HG03025 (cell line): ENCODE measurements at regions not wholly inside any gene's neighbourhood (a gene's known extent, or its start where the extent isn't known, plus 50 kb on each side); places are given as distances from the start of the nearest gene placed in this dataset.

Source experiments
- ATAC-seq: cut with Tn5 transposase; IDR thresholded peaks from one replicate; pipeline ENCODE4 v1.9.1; 2021; ENCODE audit warnings: mild to moderate bottlenecking, moderate library complexity; ENCODE audit not compliant: unreplicated experiment, low FRiP score

GRCh38 chr13:85009447-85009846 lies 789.8 kb downstream of the SLITRK6 start:
- ATAC-seq = no peak

GRCh38 chr13:84999252-84999651 lies 800.0 kb downstream of the SLITRK6 start:
- ATAC-seq = no peak

- ATAC-seq = no peak
Measured at GRCh38 chr13:84998681-84999080, 800.5 kb downstream of the SLITRK6 start.

- ATAC-seq = no peak
Measured at GRCh38 chr13:84997858-84998257, 801.4 kb downstream of the SLITRK6 start.

GRCh38 chr13:84994582-84994981 lies 804.6 kb downstream of the SLITRK6 start:
- no peak for ATAC-seq

GRCh38 chr13:84985860-84986259 lies 813.4 kb downstream of the SLITRK6 start:
- ATAC-seq = no peak

DNA sequence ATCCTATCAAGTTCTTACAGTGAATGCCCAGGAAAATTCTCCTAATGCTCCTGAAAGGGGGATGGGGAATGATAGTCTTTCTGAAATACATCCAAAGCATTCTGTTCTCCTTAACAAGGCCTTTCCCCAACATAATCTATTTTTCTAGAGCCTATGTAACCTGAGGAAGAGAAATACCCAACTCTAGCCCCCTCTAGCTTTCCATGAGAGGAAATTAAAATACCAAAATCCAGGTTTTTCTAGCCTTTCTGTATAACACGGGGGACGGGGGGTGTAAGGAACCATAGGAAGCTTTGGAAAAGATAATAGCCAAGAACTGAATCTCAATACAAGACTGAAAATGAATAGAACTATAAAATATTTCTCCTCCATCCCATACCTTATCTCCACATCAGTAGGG lies 815.9 kb downstream of the SLITRK6 start:
- no peak for ATAC-seq

- ATAC-seq = no peak
Measured at GRCh38 chr13:84980571-84980970, 818.6 kb downstream of the SLITRK6 start.

- no peak for ATAC-seq
Measured at GRCh38 chr13:84978851-84979250, 820.4 kb downstream of the SLITRK6 start.

GRCh38 chr13:84973661-84974060 lies 825.6 kb downstream of the SLITRK6 start:
- no peak for ATAC-seq

- no peak for ATAC-seq
Measured at GRCh38 chr13:84972907-84973306, 826.3 kb downstream of the SLITRK6 start.

GRCh38 chr13:84962849-84963248 lies 836.4 kb downstream of the SLITRK6 start:
- ATAC-seq = no peak

GRCh38 chr13:84962141-84962750 lies 837.0 kb downstream of the SLITRK6 start:
- no peak for ATAC-seq

DNA sequence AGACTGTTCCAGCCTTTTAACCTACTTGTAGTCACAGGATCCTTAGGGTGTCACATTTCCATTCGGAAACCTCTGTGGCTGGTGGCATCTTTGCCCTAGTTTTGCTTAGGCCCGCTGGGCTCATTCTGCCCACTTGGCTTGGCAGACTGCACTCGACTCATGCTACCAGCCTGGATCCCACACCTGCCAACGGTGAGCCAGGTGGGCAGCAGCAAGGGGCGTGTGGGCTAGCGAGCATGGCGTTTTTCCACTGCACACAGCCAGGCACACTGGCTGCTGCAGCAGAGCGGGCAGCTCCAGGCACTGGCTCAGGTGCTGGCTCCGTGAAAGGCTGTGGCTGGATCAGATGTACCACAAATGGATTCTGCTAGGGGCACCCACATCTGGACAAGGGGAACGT lies 838.2 kb downstream of the SLITRK6 start:
- ATAC-seq = no peak

DNA sequence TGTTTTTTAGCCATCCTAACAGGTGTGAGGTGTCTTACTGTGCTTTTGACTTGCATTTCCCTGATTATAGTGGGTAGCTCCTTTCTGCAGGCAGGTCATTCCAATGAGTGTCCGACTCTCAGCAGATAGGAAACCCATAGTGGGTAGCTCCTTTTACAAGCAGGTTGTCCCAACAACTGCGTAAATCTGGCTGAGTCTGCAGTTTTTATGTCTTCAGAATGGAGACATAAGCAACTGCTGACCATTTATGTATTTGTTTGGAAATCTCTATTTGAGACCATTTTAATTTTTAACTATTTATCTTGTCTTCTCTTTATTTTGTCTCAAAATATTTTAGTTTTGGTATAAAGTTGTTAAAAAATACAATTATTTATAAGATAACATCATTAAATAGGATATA lies 839.4 kb downstream of the SLITRK6 start:
- no peak for ATAC-seq

DNA sequence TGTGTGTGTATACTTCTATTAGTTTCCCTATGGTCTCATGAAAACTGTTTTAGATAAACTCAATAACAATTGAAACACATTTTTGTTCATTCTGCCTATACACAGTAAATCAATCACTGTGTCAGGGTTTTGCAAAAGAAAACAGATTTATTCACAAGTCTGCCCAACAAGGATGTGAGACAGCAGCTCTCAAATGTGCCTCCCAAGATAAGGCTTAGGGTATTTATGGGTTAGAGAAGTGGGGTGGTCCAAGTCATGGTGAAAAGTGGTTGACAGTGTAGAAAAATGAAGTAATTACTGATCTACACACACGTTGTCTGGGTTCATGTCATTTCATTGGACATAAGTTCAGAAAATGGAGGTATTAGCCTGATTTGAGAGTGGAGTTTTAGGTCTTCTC lies 844.6 kb downstream of the SLITRK6 start:
- ATAC-seq = no peak

DNA sequence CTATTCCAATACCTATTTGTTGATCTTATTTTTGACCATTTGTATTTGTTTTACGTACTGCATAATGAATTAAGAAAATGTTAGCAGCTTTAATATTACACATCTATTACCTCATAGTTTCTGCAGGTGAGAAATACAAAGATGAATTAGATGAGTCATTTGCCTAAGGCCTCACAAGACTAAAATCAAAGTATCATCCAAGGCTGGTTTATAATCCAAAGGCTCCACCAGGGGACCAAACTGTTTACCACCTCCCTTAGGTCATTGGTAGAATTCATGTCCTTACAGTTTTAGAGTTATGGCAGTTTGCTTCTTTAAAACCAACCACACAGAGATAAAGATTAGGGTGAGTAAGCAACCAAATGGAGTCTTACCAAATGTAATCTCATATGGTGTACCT lies 848.1 kb downstream of the SLITRK6 start:
- ATAC-seq = no peak

- no peak for ATAC-seq
Measured at GRCh38 chr13:84946192-84946591, 853.0 kb downstream of the SLITRK6 start.

DNA sequence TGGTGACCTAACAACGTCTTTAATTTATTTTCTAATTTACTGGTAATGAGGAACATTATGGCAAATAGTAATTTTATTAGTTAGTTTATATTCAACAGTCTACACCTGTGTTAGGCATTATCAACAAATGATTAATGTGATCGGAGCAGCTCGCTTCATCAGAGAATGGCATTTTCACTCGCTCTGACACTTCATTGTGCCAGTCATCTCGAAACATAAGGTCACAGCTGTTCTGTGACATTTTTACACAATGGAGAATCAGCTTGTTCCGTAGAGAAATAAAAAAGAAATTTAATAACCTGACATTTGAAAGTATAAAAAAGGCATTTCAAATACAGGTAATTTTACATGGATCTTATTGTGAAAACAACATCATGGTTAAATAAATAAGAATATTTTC lies 858.4 kb downstream of the SLITRK6 start:
- no peak for ATAC-seq

DNA sequence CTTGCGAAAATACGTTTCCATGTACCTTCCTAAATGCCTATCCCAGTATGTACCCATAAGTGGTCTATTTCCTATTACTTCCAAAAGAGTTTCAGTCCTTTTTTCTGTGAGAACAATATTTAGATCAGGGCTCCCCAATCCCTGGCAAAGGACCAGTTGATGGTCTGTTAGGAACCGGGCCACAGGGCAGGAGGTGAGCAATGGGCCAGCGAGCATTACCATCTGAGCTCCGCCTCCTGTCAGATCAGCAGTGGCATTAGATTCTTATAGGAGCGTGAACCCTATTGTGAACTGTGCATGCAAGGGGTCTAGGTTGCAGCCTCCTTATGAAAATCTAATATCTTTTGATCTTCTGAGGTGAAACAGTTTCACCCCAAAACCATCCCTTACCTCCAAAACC lies 859.1 kb downstream of the SLITRK6 start:
- ATAC-seq = no peak

- no peak for ATAC-seq
Measured at GRCh38 chr13:84934911-84935310, 864.3 kb downstream of the SLITRK6 start.

DNA sequence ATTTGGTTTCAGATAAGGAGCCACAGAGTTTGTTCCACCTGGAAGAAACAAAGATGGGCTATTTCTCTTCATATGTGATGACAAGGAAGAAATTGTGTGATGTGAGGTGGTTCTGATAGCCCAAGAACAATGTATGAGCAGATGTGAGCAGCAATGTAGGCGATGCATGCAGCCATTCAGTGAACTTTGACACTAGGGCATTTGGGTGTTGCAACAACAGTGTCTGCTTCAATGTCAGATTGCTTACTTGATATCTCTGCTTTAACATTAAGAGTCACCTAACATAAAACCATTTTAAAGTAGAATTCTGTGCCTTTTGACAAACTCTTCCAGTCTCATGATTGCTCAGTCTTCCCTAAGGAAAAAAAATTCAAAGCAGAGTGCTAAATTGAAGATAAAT lies 865.4 kb downstream of the SLITRK6 start:
- ATAC-seq = no peak

- no peak for ATAC-seq
Measured at GRCh38 chr13:84931264-84931663, 868.0 kb downstream of the SLITRK6 start.
